ENCODE measurements at regions not wholly inside any gene's neighbourhood (a gene's known extent, or its start where the extent isn't known, plus 50 kb on each side); places are given as distances from the start of the nearest gene placed in this dataset.

GRCh38 chr21:35195232-35195631 is 146.1 kb upstream of the RUNX1 start:
- no peak for TF ChIP-seq POLR2A (IDR thresholded peaks at IDR 0.05)
- TF ChIP-seq EP300 (IDR thresholded peaks at IDR 0.05) = no peak

All from suprapubic skin (tissue), 2 donors.